Activated T-helper 9 cell treated with anti-CD3 and anti-CD28 coated beads, Interleukin-2, amount 50 U/mL, for 16 hours (primary cell): ENCODE measurements at regions not wholly inside any gene's neighbourhood (a gene's known extent, or its start where the extent isn't known, plus 50 kb on each side); places are given as distances from the start of the nearest gene placed in this dataset.

Experiments used
- DNase-seq: peaks from one replicate; pipeline ENCODE4 v3.0.0-alpha.2; 2020; ENCODE audit warnings: low read depth

GRCh38 chr14:56868660-56869059 lies 58.4 kb upstream of the OTX2 start:
- DNase-seq = no peak

- DNase-seq = no peak
Observed at GRCh38 chr14:56862836-56863235, 52.6 kb upstream of the OTX2 start.

- no peak for DNase-seq
Observed at GRCh38 chr14:56860441-56860840, 50.2 kb upstream of the OTX2 start.
